DND-41 (cell line): ENCODE measurements at regions not wholly inside any gene's neighbourhood (a gene's known extent, or its start where the extent isn't known, plus 50 kb on each side); places are given as distances from the start of the nearest gene placed in this dataset.

Experiments
- CTCF ChIP-seq: IDR thresholded peaks from 2 replicates; pipeline ENCODE4 v1.5.1; 2012; ENCODE audit warnings: borderline replicate concordance, low read length, moderate library complexity, mild to moderate bottlenecking; ENCODE audit not compliant: poor library complexity, severe bottlenecking; ENCODE audit errors: extremely low read depth
- EZH2 ChIP-seq: IDR thresholded peaks from 3 replicates; pipeline ENCODE4 v1.6.1; 2012; ENCODE audit warnings: borderline replicate concordance, low read depth, mild to moderate bottlenecking, moderate library complexity, low read length, inconsistent platforms; ENCODE audit not compliant: severe bottlenecking

- TF ChIP-seq EZH2 (no peak), CTCF (no peak)
Observed at GRCh38 chr17:77859035-77859810, 99.3 kb upstream of the TNRC6C start.
